GM08714 (cell line): ENCODE measurements at regions not wholly inside any gene's neighbourhood (a gene's known extent, or its start where the extent isn't known, plus 50 kb on each side); places are given as distances from the start of the nearest gene placed in this dataset.
"Not testable (repeated sequence)": the region's sequence is repeated elsewhere in the genome, so short reads cannot be mapped to it uniquely, and the experiment has no call there.

Experiments
- H3K4me3 ChIP-seq: fragments of 200-500 bp; sonication (Bioruptor generic); 2 replicates; pipeline ENCODE4 v1.5.1; 2014; ENCODE audit warnings: mild to moderate bottlenecking, low read length, inconsistent platforms
- ZNF274 ChIP-seq: IDR thresholded peaks from 2 replicates; pipeline ENCODE4 v1.6.1; 2012; ENCODE audit warnings: mild to moderate bottlenecking, low read depth, low read length

DNA sequence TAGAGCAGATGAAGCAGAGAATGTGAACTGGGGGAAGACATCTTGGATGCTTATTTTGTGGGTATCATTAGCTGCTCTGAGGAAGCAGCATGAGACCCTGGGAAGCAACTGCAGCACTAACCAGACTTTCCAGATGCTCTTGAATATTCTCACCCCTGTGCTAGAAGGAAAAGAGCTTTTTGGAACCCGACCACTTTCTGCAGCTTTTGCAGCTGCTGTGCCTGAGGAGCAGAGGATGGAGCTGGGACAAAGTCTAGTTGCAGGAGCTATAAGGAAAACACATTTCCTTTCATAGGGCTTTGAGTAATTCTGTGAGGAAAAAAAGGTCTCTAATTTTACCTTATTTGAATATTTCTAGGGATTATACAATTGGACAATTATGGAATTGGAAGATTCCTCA, 369.7 kb downstream of the CD109 start:
- H3K4me3 ChIP-seq = no peak overlapping the region
- no peak for TF ChIP-seq ZNF274

DNA sequence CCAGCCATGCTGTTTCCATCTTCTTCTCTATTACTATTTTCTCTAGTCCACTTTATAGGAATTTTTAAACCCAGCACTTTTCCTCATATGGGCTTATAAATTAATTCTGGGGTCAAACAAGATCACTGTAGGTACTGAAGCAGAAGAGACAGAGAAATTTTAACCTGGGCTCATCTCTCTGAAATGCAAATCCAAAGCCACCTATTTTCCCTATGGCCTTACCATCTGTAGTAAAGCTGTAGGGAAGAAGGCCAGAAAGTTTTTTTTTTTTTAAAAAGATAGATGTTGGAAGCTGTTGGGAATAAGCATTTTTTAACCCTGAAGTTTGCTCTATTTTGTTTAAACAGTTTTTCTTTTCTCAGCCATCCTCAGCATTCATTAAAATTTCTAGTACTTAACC, 367.4 kb downstream of the CD109 start:
- no peak for TF ChIP-seq ZNF274
- no peak overlapping the region for H3K4me3 ChIP-seq

DNA sequence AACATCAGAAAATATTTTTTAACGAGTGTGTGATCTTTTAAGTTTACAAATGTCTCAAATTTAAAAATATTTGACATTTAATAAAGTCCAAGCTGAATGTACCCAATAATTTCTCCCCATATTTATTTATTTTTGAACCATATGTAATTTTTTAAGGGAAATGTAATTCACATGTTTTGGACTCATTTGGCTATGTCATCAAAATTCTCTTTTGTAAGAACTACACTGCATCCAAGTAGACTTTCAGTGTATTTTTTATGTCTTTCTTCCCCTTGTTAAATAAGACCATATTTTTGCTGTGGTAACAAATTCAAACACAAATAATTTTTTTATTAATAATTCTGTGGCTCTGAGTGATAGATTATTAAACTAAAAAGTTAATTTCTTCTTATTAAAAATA, 365.2 kb downstream of the CD109 start:
- no peak overlapping the region for H3K4me3 ChIP-seq
- TF ChIP-seq ZNF274 = no peak

DNA sequence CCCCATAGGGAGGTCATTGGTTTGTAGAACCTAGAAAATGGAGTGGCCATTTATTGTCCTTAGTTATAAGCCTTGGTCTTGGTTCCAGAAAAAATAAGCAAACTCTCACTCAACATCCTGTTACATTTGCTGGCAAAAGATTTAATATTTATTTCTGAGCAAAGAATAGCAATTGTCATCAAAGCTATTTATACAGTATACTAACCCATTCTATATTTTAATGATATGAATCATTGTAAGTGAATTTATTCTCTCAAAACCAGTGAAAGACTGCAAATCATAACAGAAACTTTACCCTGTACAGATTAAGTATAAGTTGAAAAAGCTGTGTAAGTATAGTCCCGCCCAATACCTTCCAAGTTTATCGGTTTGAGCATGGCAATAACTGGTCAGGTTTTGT, 364.4 kb downstream of the CD109 start:
- no peak overlapping the region for H3K4me3 ChIP-seq
- no peak for TF ChIP-seq ZNF274

DNA sequence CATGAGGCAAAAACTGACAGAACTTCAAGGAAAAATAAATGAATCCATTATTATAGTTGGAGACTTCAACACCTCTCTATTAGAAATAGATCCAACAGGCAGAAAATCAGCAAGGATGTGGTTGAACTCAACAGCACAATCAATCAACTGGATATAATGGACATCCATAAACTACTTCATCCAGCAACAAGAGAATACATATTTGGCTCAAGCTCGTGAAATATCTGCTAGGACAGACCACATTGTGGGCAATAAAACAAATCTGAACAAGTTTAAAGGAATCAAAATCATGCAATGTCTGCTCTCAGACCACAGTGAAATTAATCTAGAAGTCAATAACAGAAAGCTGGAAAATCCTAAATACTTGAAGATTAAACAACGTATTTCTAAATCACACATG, 362.6 kb downstream of the CD109 start:
- TF ChIP-seq ZNF274 = no peak

DNA sequence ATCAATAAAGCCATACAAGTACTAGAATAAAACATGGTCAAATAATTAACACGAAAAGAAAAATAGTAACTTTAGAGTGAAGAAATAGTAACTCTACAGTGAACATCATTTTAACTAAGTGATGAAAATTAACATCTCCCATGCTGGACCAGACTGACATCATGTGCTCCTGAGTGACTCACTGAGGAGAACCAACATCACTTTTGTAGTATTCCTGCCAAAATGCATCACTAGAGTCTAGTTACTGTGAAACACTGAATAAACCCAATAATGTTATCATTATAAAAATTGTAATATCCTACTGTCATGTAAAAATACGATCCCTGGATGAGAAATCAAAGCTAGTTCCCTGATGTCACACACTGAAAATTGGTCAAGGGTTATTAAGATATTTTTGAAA, 361.3 kb downstream of the CD109 start:
- TF ChIP-seq ZNF274 = no peak
- H3K4me3 ChIP-seq = no peak overlapping the region

More for the DNA sequence above, 362.6 kb downstream of the CD109 start:
- H3K4me3 ChIP-seq = no peak overlapping the region

DNA sequence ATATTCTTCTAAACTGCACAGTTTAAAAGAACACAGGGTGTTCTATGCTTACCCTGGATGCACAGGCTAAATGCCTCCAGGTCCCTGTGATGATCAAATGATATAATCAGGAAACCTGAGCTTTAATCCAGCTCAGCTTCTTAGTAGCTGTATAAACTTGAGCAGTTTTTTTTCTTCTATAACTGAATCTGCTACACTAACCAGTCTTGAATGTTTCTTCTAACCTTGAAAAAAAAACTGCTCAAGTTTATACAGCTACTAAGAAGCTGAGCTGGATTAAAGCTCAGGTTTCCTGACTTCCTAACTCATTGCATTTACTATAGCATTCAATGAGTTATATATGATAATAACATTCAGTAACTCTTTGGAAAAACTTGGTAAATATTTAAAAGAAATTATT, 358.2 kb downstream of the CD109 start:
- H3K4me3 ChIP-seq = no peak overlapping the region
- TF ChIP-seq ZNF274 = no peak

DNA sequence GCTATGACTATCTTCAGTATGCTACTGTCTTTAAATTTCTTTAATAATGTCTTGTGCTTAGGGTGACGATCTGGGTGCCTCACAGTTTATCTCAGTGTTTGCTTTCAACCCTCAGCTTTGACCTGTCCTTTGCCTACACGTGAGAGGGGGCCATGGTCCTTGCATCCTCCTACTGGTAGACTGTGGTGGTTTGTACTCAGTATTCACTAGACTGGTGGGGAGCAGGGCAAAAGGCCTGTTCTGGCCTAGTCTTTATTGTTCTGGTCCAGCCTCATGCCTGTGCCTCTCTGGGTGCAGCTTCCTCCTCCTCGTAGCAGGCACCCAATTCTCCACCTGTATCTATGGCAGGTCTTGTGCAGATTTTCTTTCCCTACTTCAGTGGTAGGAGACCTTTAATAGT, 354.9 kb downstream of the CD109 start:
- no peak for TF ChIP-seq ZNF274

DNA sequence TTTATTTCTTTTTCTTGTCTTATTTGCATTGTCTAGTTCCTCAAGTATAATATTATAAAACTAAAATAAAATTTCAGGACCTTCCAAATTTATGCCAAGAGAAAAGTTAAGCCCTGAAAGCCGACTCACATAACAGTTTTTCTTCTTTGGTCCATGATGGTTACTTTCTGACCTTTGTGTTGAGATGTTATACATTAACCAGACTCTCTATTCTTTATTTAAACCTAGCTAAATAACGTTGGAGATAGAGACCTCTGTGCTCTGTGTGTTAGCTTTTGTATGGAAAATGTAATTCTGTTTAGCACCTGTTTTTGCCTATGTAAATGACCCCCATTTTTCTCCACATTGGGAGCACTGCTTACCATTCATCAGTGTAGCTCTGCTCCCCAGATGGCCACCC, 352.4 kb downstream of the CD109 start:
- H3K4me3 ChIP-seq = no peak overlapping the region
- TF ChIP-seq ZNF274 = no peak

More for the DNA sequence above, 354.9 kb downstream of the CD109 start:
- H3K4me3 ChIP-seq = no peak overlapping the region

DNA sequence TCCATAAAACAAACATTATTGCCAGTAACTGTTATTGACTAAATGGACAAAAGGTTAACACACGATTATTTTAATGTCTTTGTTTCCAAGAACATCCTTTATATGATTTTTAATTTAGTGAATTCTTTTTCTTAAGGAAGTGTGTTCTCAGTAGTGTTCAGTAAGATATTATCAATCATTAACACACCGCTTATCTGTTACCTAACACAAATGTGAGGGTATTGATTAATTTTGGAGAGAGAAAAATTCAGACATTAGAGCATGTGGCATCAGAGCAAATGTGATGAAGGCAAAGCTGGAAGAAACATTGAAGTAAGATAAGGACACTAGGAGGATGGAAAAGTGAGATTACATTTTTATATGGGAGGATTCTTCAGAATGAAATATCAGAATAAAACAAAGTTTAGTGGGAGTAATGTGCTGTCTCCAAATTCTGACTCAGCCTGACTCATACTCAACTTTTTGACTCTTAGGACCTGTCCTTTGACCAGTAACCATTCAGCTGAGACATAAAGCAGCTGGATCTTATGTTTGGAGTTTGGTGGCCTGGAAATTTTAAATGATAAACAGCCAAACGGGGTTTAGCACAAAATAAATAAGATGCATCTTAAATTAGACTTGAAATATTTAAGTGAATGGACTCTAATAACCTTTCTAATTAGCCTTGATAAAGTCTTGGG, 348.6 kb downstream of the CD109 start:
- TF ChIP-seq ZNF274 = no peak
- no peak overlapping the region for H3K4me3 ChIP-seq

DNA sequence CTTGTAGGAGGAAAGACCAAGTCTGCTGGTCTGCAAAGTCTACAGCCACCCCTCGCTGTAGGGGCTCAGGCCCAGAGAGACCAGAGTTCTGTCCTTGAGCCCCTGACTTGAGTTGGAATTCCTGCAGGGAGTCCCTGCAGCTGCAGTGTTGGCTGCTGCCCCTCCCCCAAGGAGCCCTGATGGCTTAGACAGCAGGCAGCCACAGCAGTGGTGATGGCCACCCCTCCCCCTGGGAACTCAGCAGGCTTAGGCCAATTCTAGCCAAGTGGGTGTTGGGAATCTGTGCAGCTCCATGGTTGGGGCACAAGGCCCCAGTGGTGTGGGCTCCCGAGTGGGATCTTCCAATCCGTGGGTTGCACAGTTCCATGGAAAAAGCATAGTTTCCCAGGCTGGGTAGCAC, 345.4 kb downstream of the CD109 start:
- TF ChIP-seq ZNF274 = no peak
- no peak overlapping the region for H3K4me3 ChIP-seq

DNA sequence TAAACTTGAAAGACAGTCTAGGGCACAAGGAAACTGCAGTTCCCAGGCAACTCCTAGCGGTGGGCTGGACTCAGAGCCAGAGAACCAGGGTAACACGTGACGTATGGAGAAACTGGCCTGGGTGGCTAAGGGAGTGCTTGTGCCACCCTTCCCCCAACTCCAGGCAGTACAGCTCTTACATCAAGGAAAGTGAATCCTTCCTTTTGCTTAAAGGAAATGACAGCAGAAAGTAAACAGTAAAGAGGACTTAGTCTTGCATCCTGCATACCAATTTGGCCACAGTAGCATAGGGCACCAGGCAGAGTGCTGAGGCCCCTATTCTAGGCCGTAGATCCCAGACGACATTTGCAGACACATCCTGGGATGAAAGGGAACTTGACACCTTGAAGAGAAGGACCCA, 322.8 kb downstream of the CD109 start:
- H3K4me3 ChIP-seq = no peak overlapping the region
- no peak for TF ChIP-seq ZNF274

DNA sequence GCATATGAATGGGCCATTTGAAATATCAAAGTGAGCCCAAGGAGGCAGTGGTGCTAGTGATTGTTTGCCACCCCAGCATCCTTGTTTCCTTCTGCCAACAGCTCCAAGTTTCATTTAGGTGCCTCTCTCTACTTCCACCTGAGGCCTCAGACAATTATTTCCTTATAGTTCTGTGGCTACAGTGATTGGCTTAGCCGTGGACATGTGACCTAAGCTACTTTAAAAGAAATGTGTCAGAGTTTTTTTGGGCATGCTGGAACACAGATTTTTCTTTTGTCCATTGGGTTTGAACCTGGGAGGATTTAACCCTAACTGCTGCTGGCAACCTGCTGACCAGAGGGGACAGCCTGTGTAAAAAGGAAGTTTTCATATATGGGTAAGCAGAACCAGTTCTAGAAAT, 319.4 kb downstream of the CD109 start:
- H3K4me3 ChIP-seq = no peak overlapping the region
- no peak for TF ChIP-seq ZNF274

DNA sequence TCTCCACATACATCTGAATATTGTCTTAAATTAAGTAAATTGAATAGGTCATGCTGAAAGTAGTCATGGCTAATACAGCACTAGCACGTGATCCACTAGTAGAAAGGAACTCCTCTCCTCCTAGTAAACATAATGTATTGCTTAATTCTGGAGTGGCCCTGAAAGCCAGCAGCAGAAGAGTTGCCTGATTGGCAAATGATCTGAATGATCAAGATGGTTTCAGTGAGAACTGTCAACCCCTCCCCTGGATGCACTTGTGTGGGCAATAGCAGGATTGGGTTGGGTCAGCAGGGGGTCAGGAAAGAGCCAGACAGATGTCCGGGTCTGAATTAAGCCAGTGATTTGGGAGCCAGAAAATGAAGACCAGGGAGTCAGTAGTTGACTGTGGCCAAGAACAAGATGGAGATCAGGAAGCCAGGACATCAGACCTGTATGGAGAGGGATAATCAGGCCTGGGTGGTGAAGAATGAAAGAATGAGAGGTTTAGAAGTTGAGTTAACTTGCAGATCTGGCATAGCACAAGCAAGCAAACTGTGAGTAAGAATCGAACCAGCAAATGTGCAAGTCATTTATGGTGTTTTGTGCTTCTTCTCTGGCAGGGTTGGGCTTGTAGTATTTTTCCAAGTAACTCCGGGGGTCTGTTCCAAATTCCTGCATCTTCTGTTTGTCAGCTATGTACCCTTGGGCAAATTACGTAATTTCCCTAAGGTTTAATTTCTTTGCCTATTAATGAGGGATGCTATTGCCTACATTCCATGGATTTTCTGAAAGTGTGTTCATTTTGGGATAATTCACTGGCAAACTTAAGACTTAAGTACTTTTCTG, 304.9 kb downstream of the CD109 start:
- TF ChIP-seq ZNF274 = no peak

DNA sequence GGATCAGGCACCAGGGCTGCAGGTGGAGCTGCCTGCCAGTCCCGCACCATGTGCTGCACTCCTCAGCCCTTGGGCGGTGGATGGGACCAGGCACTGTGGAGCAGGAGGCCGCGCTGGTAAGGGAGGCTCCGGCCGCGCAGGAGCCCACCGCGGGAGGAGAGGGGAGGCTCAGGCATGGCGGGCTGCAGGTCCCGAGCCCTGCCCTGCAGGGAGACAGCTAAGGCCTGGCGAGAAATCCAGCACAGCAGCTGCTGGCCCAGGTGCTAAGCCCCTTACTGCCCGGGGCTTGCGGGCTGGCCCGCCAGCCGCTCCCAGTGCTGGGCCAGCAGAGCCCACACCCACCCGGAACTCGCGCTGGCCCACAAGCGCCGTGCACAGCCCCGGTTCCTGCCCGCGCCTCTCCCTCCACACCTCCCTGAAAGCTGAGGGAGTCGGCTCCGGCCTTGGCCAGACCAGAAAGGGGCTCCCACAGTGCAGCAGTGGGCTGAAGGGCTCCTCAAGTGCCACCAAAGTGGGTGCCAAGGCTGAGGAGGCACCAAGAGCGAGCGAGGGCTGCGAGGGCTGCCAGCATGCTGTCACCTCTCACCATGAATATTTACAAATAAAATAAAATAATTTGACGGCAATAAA, 294.7 kb downstream of the CD109 start:
- H3K4me3 ChIP-seq = not testable (repeated sequence)

More for the DNA sequence above, 304.9 kb downstream of the CD109 start:
- no peak overlapping the region for H3K4me3 ChIP-seq

DNA sequence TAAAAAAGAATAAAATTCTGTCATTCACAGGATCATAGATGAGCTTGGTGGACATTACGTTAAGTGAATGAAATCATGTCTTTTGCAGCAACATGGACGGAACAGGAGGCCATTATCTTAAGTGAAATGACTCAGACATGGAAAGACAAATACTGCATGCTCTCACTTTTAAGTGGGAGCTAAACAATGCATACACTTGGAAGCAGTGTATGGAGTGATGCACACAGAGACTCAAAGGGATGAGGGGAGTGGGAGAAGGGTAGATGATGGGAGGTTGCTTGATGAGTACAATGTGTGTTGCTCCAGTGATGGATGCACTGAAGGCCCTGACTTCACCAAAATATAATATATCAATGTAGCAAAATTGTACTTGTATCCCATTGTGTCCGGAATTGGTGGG, 293.4 kb downstream of the CD109 start:
- no peak for TF ChIP-seq ZNF274
- no peak overlapping the region for H3K4me3 ChIP-seq
